ENCODE measurements at regions not wholly inside any gene's neighbourhood (a gene's known extent, or its start where the extent isn't known, plus 50 kb on each side); places are given as distances from the start of the nearest gene placed in this dataset.
"Not testable (repeated sequence)": the region's sequence is repeated elsewhere in the genome, so short reads cannot be mapped to it uniquely, and the experiment has no call there.

GRCh38 chr10:131838966-131839742, 61.7 kb upstream of the PPP2R2D start:
- Mint-ChIP-seq H3K9me3 (peaks cover 4% of the 10 kb centered on the region), H3K4me3 (no peak overlapping the region), H3K27me3 (ENCODE audit: low read depth) (peaks cover 4% of the 10 kb centered on the region), H3K4me1 (ENCODE audit: low read depth) (no peaks in the 10 kb centered on the region), H3K36me3 (ENCODE audit: insufficient read depth) (no peaks in the 10 kb centered on the region)
- DNase-seq = no peak
- ATAC-seq = no peak

- not testable (repeated sequence) for H3K27me3 Mint-ChIP-seq (ENCODE audit: low read depth); ATAC-seq; H3K36me3 Mint-ChIP-seq (ENCODE audit: insufficient read depth); H3K4me1 Mint-ChIP-seq (ENCODE audit: low read depth); DNase-seq; H3K4me3 Mint-ChIP-seq; H3K9me3 Mint-ChIP-seq
These were observed 60.7 kb upstream of the PPP2R2D start for GRCh38 chr10:131839880-131840787.

- H3K27me3 Mint-ChIP-seq (ENCODE audit: low read depth) = peaks cover 3% of the 10 kb centered on the region
- H3K4me1 Mint-ChIP-seq (ENCODE audit: low read depth) = no peaks in the 10 kb centered on the region
- no peak for ATAC-seq
- no peaks in the 10 kb centered on the region for H3K36me3 Mint-ChIP-seq (ENCODE audit: insufficient read depth)
- DNase-seq = no peak
- no peak overlapping the region for H3K4me3 Mint-ChIP-seq
- no peaks in the 10 kb centered on the region for H3K9me3 Mint-ChIP-seq
These were observed 60.1 kb upstream of the PPP2R2D start for GRCh38 chr10:131840788-131841118.

GRCh38 chr10:131841131-131841660, 59.6 kb upstream of the PPP2R2D start:
- no peaks in the 10 kb centered on the region for H3K36me3 Mint-ChIP-seq (ENCODE audit: insufficient read depth)

GRCh38 chr10:131841661-131842139, 59.1 kb upstream of the PPP2R2D start:
- no peak for DNase-seq
- H3K36me3 Mint-ChIP-seq (ENCODE audit: insufficient read depth) = no peaks in the 10 kb centered on the region

More at GRCh38 chr10:131841131-131841660, 59.6 kb upstream of the PPP2R2D start:
- no peaks in the 10 kb centered on the region for H3K4me1 Mint-ChIP-seq (ENCODE audit: low read depth)
- H3K9me3 Mint-ChIP-seq = no peaks in the 10 kb centered on the region
- no peak for DNase-seq
- H3K27me3 Mint-ChIP-seq (ENCODE audit: low read depth) = peaks cover 3% of the 10 kb centered on the region
- ATAC-seq = no peak
- H3K4me3 Mint-ChIP-seq = no peak overlapping the region

GRCh38 chr10:131842351-131843088, 58.3 kb upstream of the PPP2R2D start:
- no peak for ATAC-seq
- Mint-ChIP-seq H3K9me3 (no peaks in the 10 kb centered on the region), H3K36me3 (ENCODE audit: insufficient read depth) (no peaks in the 10 kb centered on the region), H3K4me1 (ENCODE audit: low read depth) (no peaks in the 10 kb centered on the region), H3K27me3 (ENCODE audit: low read depth) (peaks cover 3% of the 10 kb centered on the region), H3K4me3 (no peak overlapping the region)
- no peak for DNase-seq

More at GRCh38 chr10:131841661-131842139, 59.1 kb upstream of the PPP2R2D start:
- Mint-ChIP-seq H3K4me1 (ENCODE audit: low read depth) (no peaks in the 10 kb centered on the region), H3K4me3 (no peak overlapping the region), H3K9me3 (no peaks in the 10 kb centered on the region), H3K27me3 (ENCODE audit: low read depth) (peaks cover 3% of the 10 kb centered on the region)
- ATAC-seq = no peak

- peaks cover 3% of the 10 kb centered on the region for H3K27me3 Mint-ChIP-seq (ENCODE audit: low read depth)
- ATAC-seq = no peak
- no peaks in the 10 kb centered on the region for H3K4me1 Mint-ChIP-seq (ENCODE audit: low read depth)
- H3K9me3 Mint-ChIP-seq = no peaks in the 10 kb centered on the region
- no peaks in the 10 kb centered on the region for H3K36me3 Mint-ChIP-seq (ENCODE audit: insufficient read depth)
- no peak for DNase-seq
- no peak overlapping the region for H3K4me3 Mint-ChIP-seq
These were observed 57.7 kb upstream of the PPP2R2D start for GRCh38 chr10:131843089-131843595.

- Mint-ChIP-seq H3K9me3 (no peaks in the 10 kb centered on the region), H3K27me3 (ENCODE audit: low read depth) (peaks cover 3% of the 10 kb centered on the region), H3K36me3 (ENCODE audit: insufficient read depth) (no peaks in the 10 kb centered on the region), H3K4me3 (no peak overlapping the region), H3K4me1 (ENCODE audit: low read depth) (no peaks in the 10 kb centered on the region)
- DNase-seq = no peak
- no peak for ATAC-seq
These were observed 56.9 kb upstream of the PPP2R2D start for GRCh38 chr10:131843881-131844284.

- H3K27me3 Mint-ChIP-seq (ENCODE audit: low read depth) = no peaks in the 10 kb centered on the region
- no peaks in the 10 kb centered on the region for H3K9me3 Mint-ChIP-seq
- DNase-seq (no peak), ATAC-seq (no peak)
- H3K36me3 Mint-ChIP-seq (ENCODE audit: insufficient read depth) = no peaks in the 10 kb centered on the region
- H3K4me1 Mint-ChIP-seq (ENCODE audit: low read depth) = no peaks in the 10 kb centered on the region
- H3K4me3 Mint-ChIP-seq = no peak overlapping the region
These were observed 56.2 kb upstream of the PPP2R2D start for GRCh38 chr10:131844529-131845084.

- Mint-ChIP-seq H3K4me1 (ENCODE audit: low read depth) (no peaks in the 10 kb centered on the region), H3K36me3 (ENCODE audit: insufficient read depth) (no peaks in the 10 kb centered on the region), H3K4me3 (no peak overlapping the region), H3K27me3 (ENCODE audit: low read depth) (no peaks in the 10 kb centered on the region), H3K9me3 (no peaks in the 10 kb centered on the region)
- ATAC-seq = no peak
- DNase-seq = no peak
These were observed 55.1 kb upstream of the PPP2R2D start for GRCh38 chr10:131845505-131846239.

- no peak overlapping the region for H3K4me3 Mint-ChIP-seq
- no peaks in the 10 kb centered on the region for H3K36me3 Mint-ChIP-seq (ENCODE audit: insufficient read depth)
- H3K27me3 Mint-ChIP-seq (ENCODE audit: low read depth) = no peaks in the 10 kb centered on the region
These were observed 54.3 kb upstream of the PPP2R2D start for GRCh38 chr10:131846240-131847101.

GRCh38 chr10:131847241-131847783, 53.5 kb upstream of the PPP2R2D start:
- Mint-ChIP-seq H3K4me3 (no peak overlapping the region), H3K27me3 (ENCODE audit: low read depth) (no peaks in the 10 kb centered on the region), H3K9me3 (no peaks in the 10 kb centered on the region), H3K4me1 (ENCODE audit: low read depth) (no peaks in the 10 kb centered on the region), H3K36me3 (ENCODE audit: insufficient read depth) (no peaks in the 10 kb centered on the region)
- no peak for DNase-seq
- no peak for ATAC-seq

More at GRCh38 chr10:131846240-131847101, 54.3 kb upstream of the PPP2R2D start:
- Mint-ChIP-seq H3K9me3 (no peaks in the 10 kb centered on the region), H3K4me1 (ENCODE audit: low read depth) (no peaks in the 10 kb centered on the region)
- DNase-seq (no peak), ATAC-seq (no peak)
